Esophagus (tissue), 2 donors: ENCODE measurements at regions not wholly inside any gene's neighbourhood (a gene's known extent, or its start where the extent isn't known, plus 50 kb on each side); places are given as distances from the start of the nearest gene placed in this dataset.

Experiments used
- H3K27ac ChIP-seq, 2 donors: one replicate each; pipeline ENCODE4 v1.5.1; 2013; ENCODE audit warnings: low read depth in 2 of 2, mild to moderate bottlenecking in 2 of 2, inconsistent platforms in 1 of 2, low read length in 1 of 2, moderate library complexity in 1 of 2
- H3K27me3 ChIP-seq, 2 donors: one replicate each; pipeline ENCODE4 v1.6.1; 2013; ENCODE audit warnings: low read length in 2 of 2, control low read depth in 1 of 2, mild to moderate bottlenecking in 1 of 2; ENCODE audit not compliant: insufficient read depth in 2 of 2, control insufficient read depth in 1 of 2
- H3K36me3 ChIP-seq, 2 donors: one replicate each; pipeline ENCODE4 v1.6.1; 2013; ENCODE audit warnings: low read length in 1 of 2; ENCODE audit not compliant: control insufficient read depth in 2 of 2, insufficient read depth in 2 of 2
- H3K4me1 ChIP-seq, 2 donors: one replicate each; pipeline ENCODE4 v1.6.1; 2013; ENCODE audit warnings: low read length in 1 of 2; ENCODE audit not compliant: control insufficient read depth in 2 of 2, insufficient read depth in 2 of 2
- H3K4me3 ChIP-seq, 2 donors: one replicate each; pipeline ENCODE4 v1.5.1; 2013; ENCODE audit warnings: low read length in 2 of 2, mild to moderate bottlenecking in 2 of 2, low read depth in 1 of 2, moderate library complexity in 1 of 2
- H3K9me3 ChIP-seq, 2 donors: one replicate each; pipeline ENCODE4 v1.6.1; 2013; ENCODE audit warnings: mild to moderate bottlenecking in 2 of 2, low read depth in 1 of 2, low read length in 1 of 2, moderate library complexity in 1 of 2; ENCODE audit not compliant: control insufficient read depth in 2 of 2, insufficient read depth in 1 of 2
- WGBS, 2 donors: extraction: QIAGEN DNeasy Blood & Tissue Kit; methylation state at CpG; one replicate each; pipeline ENCODE4 v1.1.7; 2013; 5-methylcytosine and 5-hydroxymethylcytosine counted together
- donor health status: healthy with polysubstance abuse.
- donor health status: Bipolar disorder and iron deficiency.

- WGBS, 2 donors, result 78 to 81% methylated on average over 5 of the region's 5 CpGs
- Histone ChIP-seq H3K27me3 (no peaks in the 10 kb centered on the region), H3K27ac (no peak overlapping the region), H3K36me3 (no peaks in the 10 kb centered on the region), H3K4me1 (no peaks in the 10 kb centered on the region), H3K4me3 (no peak overlapping the region), H3K9me3 (no peaks in the 10 kb centered on the region)
Measured at GRCh38 chr4:26263165-26263564, 57.6 kb upstream of the RBPJ start.

DNA sequence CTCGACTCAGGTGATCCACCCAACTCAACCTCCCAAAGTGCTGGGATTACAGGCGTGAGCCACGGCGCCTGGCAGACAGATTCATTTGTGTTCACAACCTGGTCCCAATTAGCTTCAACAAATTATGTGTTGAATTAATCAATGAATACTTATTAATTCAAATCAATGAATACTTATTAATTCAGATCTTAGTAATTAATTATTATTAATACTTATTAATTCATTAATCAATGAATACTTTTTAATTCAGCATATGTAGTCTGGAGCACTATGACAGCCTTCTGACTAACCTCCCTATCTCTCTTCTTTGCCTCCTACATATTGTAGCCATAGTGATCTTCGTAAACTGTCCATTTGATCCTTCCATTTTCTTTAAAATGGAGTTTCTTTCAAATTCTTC, 56.7 kb upstream of the RBPJ start:
- H3K4me3 ChIP-seq, result no peak overlapping the region
- H3K36me3 ChIP-seq, result no peaks in the 10 kb centered on the region
- 96 to 98% methylated on average over 5 of the region's 5 CpGs for WGBS, 2 donors
- H3K27ac ChIP-seq, result no peak overlapping the region
- no peaks in the 10 kb centered on the region for H3K27me3 ChIP-seq
- H3K4me1 ChIP-seq, result no peaks in the 10 kb centered on the region
- H3K9me3 ChIP-seq, result no peaks in the 10 kb centered on the region

- Histone ChIP-seq H3K27me3 (no peaks in the 10 kb centered on the region), H3K4me1 (no peaks in the 10 kb centered on the region), H3K36me3 (no peaks in the 10 kb centered on the region), H3K4me3 (no peak overlapping the region), H3K27ac (no peak overlapping the region), H3K9me3 (no peaks in the 10 kb centered on the region)
- WGBS, 2 donors, result 53 to 68% methylated on average over 1 of the region's 1 CpG
Measured at GRCh38 chr4:26267087-26267486, 53.7 kb upstream of the RBPJ start.

- no peak overlapping the region for H3K4me3 ChIP-seq
- H3K27me3 ChIP-seq, result no peaks in the 10 kb centered on the region
Measured at GRCh38 chr4:26268246-26268645, 52.6 kb upstream of the RBPJ start.

GRCh38 chr4:26269038-26269437, 51.8 kb upstream of the RBPJ start:
- Histone ChIP-seq H3K4me3 (no peak overlapping the region), H3K36me3 (no peaks in the 10 kb centered on the region), H3K9me3 (no peaks in the 10 kb centered on the region), H3K4me1 (peaks cover 4 to 5% of the 10 kb centered on the region in 2 donors), H3K27ac (no peak overlapping the region), H3K27me3 (no peaks in the 10 kb centered on the region)
- WGBS, 2 donors, result 96 to 97% methylated on average over 4 of the region's 4 CpGs

More at GRCh38 chr4:26268246-26268645, 52.6 kb upstream of the RBPJ start:
- Histone ChIP-seq H3K4me1 (peaks cover 0 to under 1% of the 10 kb centered on the region in 2 donors), H3K9me3 (no peaks in the 10 kb centered on the region), H3K27ac (no peak overlapping the region), H3K36me3 (no peaks in the 10 kb centered on the region)
- 72 to 83% methylated on average over 2 of the region's 2 CpGs for WGBS, 2 donors
